IPS-15b (cell line): ENCODE measurements at regions not wholly inside any gene's neighbourhood (a gene's known extent, or its start where the extent isn't known, plus 50 kb on each side); places are given as distances from the start of the nearest gene placed in this dataset.
"Not testable (repeated sequence)": the region's sequence is repeated elsewhere in the genome, so short reads cannot be mapped to it uniquely, and the experiment has no call there.

Experiments
- H3K27me3 ChIP-seq: one replicate; pipeline ENCODE4 v1.6.1; 2013; ENCODE audit warnings: low read length; ENCODE audit not compliant: control insufficient read depth, insufficient read depth
- H3K36me3 ChIP-seq: one replicate; pipeline ENCODE4 v1.6.1; 2013; ENCODE audit warnings: low read length; ENCODE audit not compliant: control insufficient read depth, insufficient read depth
- H3K4me1 ChIP-seq: one replicate; pipeline ENCODE4 v1.6.1; 2013; ENCODE audit warnings: mild to moderate bottlenecking, low read length; ENCODE audit not compliant: control insufficient read depth, insufficient read depth
- H3K4me3 ChIP-seq: one replicate; pipeline ENCODE4 v1.5.1; 2013; ENCODE audit warnings: low read depth, low read length
- H3K9ac ChIP-seq: one replicate; pipeline ENCODE4 v1.6.1; 2013; ENCODE audit warnings: low read depth, mild to moderate bottlenecking, low read length
- H3K9me3 ChIP-seq: one replicate; pipeline ENCODE4 v1.6.1; 2013; ENCODE audit warnings: mild to moderate bottlenecking, low read length; ENCODE audit not compliant: control insufficient read depth, insufficient read depth

DNA sequence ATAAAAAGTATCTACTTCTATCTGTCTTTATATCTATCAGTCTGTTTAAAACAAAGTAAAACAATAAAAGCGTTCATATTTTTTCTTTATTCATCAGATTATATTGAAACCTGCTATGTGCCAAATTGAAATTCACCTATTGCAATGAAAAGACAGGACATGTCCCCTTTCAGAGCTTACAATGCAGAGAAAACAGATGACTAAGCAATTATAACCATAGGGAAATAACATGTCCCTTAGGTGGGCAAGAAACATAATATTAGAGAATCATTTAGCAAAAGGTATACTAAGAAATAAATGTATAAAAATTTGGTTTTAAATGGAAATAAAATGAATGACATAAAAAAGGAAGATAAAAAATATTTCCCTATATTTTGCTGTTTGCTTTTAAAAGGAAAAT, 1421.3 kb downstream of the FSCB start:
- Histone ChIP-seq H3K36me3 (no peaks in the 10 kb centered on the region), H3K9me3 (no peaks in the 10 kb centered on the region), H3K4me1 (no peaks in the 10 kb centered on the region), H3K9ac (no peak overlapping the region), H3K27me3 (no peaks in the 10 kb centered on the region), H3K4me3 (no peak overlapping the region)

DNA sequence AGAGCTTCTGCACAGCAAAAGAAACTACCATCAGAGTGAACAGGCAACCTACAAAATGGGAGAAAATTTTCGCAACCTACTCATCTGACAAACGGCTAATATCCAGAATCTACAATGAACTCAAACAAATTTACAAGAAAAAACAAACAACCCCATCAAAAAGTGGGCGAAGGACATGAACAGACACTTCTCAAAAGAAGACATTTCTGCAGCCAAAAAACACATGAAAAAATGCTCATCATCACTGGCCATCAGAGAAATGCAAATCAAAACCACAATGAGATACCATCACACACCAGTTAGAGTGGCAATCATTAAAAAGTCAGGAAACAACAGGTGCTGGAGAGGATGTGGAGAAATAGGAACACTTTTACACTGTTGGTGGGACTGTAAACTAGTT, 1439.7 kb downstream of the FSCB start:
- not testable (repeated sequence) for H3K27me3 ChIP-seq, H3K4me1 ChIP-seq, H3K9ac ChIP-seq, H3K4me3 ChIP-seq, H3K36me3 ChIP-seq, H3K9me3 ChIP-seq

DNA sequence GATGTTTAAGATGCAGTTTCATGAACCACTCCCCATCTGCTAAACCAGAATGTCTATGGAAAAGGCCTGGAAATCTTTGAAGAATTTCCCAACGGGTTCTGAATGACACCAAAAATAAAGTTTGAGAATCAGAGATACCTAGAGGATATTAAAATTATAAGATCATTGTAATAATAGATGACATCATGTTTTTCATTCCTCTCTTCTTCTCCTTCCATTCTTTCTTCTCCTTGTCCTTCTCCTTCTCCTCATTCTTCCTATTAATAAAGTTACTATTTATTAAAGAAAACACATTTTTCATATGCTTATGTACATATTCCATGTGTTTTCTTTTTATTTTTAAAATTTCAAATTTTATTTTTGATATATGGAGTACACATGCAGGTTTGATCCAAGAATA, 1449.4 kb downstream of the LRFN5 start:
- Histone ChIP-seq H3K4me1 (no peaks in the 10 kb centered on the region), H3K36me3 (no peaks in the 10 kb centered on the region), H3K4me3 (no peak overlapping the region), H3K9ac (no peak overlapping the region), H3K9me3 (no peaks in the 10 kb centered on the region), H3K27me3 (no peaks in the 10 kb centered on the region)

DNA sequence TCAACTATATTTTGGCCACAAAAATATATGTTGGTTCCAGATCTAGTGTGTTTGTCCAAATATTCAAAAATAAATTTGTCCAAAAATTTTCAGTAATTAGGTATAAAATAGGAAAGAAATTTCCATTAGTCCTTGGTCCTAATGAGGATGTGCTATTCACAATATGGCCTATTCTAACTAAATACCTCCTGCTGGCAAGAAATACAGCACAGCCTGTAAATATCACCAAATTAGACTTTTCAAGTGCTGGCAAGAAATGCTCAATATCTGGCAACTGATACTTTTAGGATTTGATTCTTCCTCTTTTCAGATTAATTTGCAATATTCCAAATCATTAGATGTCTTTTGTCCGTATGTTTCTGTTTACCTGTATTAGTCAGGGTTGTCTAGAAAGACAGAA, 1446.2 kb downstream of the LRFN5 start:
- Histone ChIP-seq H3K4me1 (no peaks in the 10 kb centered on the region), H3K9ac (no peak overlapping the region), H3K36me3 (no peaks in the 10 kb centered on the region), H3K27me3 (no peaks in the 10 kb centered on the region), H3K4me3 (no peak overlapping the region), H3K9me3 (no peaks in the 10 kb centered on the region)

DNA sequence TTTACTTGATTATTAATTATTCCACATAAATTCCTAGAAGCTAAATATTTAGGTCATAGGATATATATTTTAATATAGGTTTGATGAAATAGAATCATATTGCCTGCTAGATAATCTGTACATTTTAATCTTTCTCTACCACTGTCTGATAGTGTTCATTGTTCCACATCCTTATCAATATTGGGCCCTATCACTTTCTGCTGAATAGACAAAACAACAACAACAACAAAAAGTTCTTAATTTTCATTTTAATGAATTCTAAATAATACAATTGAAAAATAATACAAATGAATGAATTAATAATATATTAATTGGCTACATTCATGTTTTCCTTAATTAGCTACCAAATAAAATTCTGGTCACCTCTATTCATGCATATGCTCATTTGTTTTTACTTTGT, 1437.2 kb downstream of the LRFN5 start:
- no peaks in the 10 kb centered on the region for H3K9me3 ChIP-seq
- no peaks in the 10 kb centered on the region for H3K27me3 ChIP-seq
- no peak overlapping the region for H3K4me3 ChIP-seq
- H3K9ac ChIP-seq = no peak overlapping the region
- no peaks in the 10 kb centered on the region for H3K4me1 ChIP-seq
- H3K36me3 ChIP-seq = no peaks in the 10 kb centered on the region

DNA sequence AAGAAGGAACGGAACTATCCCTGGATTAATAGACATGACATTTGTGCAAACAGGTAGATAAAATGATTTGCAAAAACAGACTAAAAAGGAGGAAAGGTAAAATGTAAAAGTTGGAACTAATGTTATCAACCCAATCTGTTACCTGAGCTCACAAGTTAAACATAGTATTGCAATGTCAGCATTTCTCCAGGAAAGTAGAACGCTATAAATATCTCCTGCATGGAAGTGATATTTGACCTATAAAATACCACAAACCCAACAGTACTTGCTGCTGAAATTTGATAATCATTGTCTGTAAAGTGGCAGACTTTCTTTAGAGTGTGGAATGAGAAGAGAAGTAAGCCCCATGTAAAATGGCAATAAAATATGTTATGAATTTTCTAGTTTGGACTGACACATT, 1435.7 kb downstream of the LRFN5 start:
- Histone ChIP-seq H3K9ac (no peak overlapping the region), H3K36me3 (no peaks in the 10 kb centered on the region), H3K27me3 (no peaks in the 10 kb centered on the region), H3K4me3 (no peak overlapping the region), H3K9me3 (no peaks in the 10 kb centered on the region), H3K4me1 (no peaks in the 10 kb centered on the region)

DNA sequence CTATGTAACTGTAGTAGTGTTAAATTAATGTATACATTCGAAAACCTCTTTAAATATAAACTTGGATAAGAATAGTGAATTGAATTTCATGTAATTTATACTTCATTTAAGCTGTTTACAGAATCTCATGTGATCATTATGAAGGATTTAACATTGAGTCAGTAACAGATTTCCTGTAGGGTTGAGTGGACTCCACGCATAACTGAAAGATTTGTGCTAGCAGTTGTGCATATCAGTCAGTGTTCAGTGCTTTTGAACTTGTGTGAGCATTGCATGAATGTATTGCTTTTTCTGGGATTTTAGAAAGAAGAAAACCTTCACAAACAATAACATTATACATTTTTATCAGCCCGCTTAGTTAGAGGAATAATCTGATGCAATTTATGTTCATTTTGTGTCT, 1435.3 kb downstream of the LRFN5 start:
- H3K36me3 ChIP-seq = no peaks in the 10 kb centered on the region
- no peaks in the 10 kb centered on the region for H3K4me1 ChIP-seq
- no peak overlapping the region for H3K4me3 ChIP-seq
- no peak overlapping the region for H3K9ac ChIP-seq
- H3K27me3 ChIP-seq = no peaks in the 10 kb centered on the region
- H3K9me3 ChIP-seq = no peaks in the 10 kb centered on the region

DNA sequence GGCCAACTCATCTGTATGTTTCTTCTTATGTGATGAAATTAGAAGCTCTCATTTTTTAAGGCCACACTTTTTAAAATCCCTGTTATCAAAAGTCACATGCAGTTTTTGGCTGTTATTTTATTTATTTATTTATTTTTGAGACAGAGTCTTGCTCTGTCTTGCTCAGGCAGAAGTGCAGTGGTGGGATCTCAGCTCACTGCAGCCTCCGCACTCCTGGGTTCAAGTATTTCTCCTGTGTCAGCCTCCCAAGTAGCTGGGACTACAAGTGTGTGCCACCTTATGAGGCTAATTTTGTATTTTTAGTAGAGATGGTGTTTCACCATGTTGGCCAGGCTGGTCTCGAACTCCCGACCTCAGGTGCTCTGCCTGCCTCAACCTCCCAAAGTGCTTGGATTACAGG, 1434.5 kb downstream of the LRFN5 start:
- Histone ChIP-seq H3K4me1 (no peaks in the 10 kb centered on the region), H3K36me3 (no peaks in the 10 kb centered on the region), H3K9ac (no peak overlapping the region), H3K4me3 (no peak overlapping the region), H3K9me3 (no peaks in the 10 kb centered on the region), H3K27me3 (no peaks in the 10 kb centered on the region)

DNA sequence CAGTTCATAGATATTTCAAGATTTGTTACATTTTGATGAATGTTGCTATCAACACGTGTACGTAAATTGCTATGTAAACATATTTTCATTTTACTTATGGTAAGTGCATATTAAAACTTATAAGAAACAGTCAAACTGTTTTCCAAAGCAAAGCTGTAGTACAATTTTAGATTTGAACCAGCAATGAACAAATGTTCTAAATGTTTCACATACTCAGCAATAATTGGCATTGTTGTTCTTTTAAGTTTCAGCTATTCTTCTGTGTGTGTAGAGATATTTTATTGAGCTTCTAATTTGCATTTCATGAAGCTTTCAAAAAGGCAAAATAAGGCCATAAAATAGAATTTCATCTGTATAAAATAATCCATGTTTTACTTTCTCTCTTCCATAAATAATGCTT, 1433.2 kb downstream of the LRFN5 start:
- no peaks in the 10 kb centered on the region for H3K4me1 ChIP-seq
- H3K4me3 ChIP-seq = no peak overlapping the region
- H3K9me3 ChIP-seq = no peaks in the 10 kb centered on the region
- H3K36me3 ChIP-seq = no peaks in the 10 kb centered on the region
- H3K9ac ChIP-seq = no peak overlapping the region
- no peaks in the 10 kb centered on the region for H3K27me3 ChIP-seq

DNA sequence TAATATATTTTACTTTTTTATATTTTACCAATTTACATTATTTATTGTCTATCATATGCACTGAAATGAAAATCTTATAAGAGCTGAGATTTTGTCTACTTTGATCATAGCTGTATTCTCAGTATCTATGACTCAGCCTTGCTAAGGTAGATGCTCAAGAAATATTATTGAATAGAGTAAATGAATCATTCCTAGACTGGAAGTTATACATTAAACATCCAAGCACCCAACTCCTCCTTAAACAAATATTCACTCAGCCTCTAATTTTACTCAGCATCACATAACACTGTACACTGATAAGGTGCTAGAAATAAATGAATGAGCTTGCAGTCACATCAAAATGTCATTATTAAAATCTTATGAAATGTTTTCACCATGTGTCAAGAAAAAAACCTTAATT, 1424.9 kb downstream of the LRFN5 start:
- no peak overlapping the region for H3K9ac ChIP-seq
- no peaks in the 10 kb centered on the region for H3K9me3 ChIP-seq
- no peaks in the 10 kb centered on the region for H3K27me3 ChIP-seq
- H3K4me3 ChIP-seq = no peak overlapping the region
- H3K4me1 ChIP-seq = no peaks in the 10 kb centered on the region
- no peaks in the 10 kb centered on the region for H3K36me3 ChIP-seq

DNA sequence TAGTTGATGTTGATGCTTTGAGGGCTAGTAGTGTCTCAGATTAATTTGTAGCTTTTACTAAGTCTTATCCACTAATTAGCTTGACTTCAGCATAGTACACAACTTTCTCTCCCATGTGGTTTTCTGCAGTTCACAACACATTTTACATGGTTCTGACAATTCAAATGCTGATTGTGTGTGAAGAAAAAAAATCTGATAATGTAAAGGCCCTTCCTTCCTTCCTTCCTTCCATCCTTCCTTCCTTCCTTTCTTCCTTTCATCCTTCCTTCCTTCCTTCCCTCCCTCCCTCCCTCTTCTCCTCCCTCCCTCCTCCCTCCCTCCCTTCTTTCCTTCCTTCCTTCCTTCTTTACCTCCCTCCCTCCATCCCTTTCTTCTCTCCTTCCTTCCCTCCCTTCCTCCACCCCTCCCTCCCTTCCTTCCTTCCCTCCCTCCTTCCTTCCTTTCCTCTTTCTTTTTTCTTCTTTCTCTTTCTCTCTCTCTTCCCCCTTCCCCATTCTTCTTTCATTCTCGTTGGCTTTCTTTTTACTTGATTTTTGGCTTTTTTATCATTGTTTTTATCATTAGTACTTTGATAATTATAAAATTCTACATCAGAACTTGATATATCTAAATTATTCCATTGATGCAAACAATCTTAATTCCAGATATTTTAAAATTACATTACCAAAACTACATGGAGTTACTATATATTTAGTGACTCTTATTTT, 1415.6 kb downstream of the LRFN5 start:
- no peak overlapping the region for H3K9ac ChIP-seq

DNA sequence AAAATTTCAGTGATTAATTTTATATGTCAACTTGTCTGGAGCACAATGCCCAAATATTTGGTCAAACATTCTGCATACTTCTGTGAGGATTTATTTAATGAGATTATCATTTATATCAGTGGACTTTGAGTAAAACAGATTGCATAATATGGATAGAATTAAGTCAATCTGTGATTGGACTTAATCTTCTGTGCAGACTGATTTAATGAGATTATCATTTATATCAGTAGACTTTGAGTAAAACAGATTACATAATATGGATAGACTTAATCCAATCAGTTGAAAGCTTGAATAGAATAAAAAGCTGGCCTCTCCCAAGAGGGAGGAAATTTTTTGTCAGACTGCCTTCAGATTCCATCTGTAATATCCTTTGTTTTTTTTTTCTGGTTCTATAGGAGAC, 1413.2 kb downstream of the LRFN5 start:
- no peak overlapping the region for H3K9ac ChIP-seq
- no peaks in the 10 kb centered on the region for H3K9me3 ChIP-seq
- no peaks in the 10 kb centered on the region for H3K36me3 ChIP-seq
- H3K4me3 ChIP-seq = no peak overlapping the region
- H3K4me1 ChIP-seq = no peaks in the 10 kb centered on the region
- H3K27me3 ChIP-seq = no peaks in the 10 kb centered on the region

More for the DNA sequence above, 1415.6 kb downstream of the LRFN5 start:
- Histone ChIP-seq H3K36me3 (no peaks in the 10 kb centered on the region), H3K27me3 (no peaks in the 10 kb centered on the region), H3K9me3 (no peaks in the 10 kb centered on the region), H3K4me1 (no peaks in the 10 kb centered on the region), H3K4me3 (no peak overlapping the region)
